T-helper 2 cell treated with Interferon-gamma antibody and Interleukin-4, amounts not matched to agents 5 μg/mL and 100 μg/mL, for 36 hours (primary cell): ENCODE measurements at regions not wholly inside any gene's neighbourhood (a gene's known extent, or its start where the extent isn't known, plus 50 kb on each side); places are given as distances from the start of the nearest gene placed in this dataset.
A peak's percentile ranks its signal among the peaks of the same experiment; 100 is the strongest.

ENCODE experiments used
- DNase-seq: peaks from one replicate; pipeline ENCODE4 v3.0.0; 2021; ENCODE audit warnings: low spot score
- H3K27ac Mint-ChIP-seq: one replicate; pipeline ENCODE4 v1.8.0; 2021; ENCODE audit warnings: mild to moderate bottlenecking, mixed read lengths
- H3K27me3 Mint-ChIP-seq: one replicate; pipeline ENCODE4 v1.8.0; 2021; ENCODE audit warnings: low read depth, mixed read lengths
- H3K36me3 Mint-ChIP-seq: one replicate; pipeline ENCODE4 v1.8.0; 2021; ENCODE audit warnings: low read depth, mixed read lengths
- H3K4me1 Mint-ChIP-seq: one replicate; pipeline ENCODE4 v1.8.0; 2021; ENCODE audit warnings: low read depth, mixed read lengths
- H3K4me3 Mint-ChIP-seq: one replicate; pipeline ENCODE4 v1.8.0; 2022; ENCODE audit warnings: mild to moderate bottlenecking, moderate library complexity, mixed read lengths
- H3K9me3 Mint-ChIP-seq: one replicate; pipeline ENCODE4 v1.8.0; 2021; ENCODE audit warnings: mixed read lengths

DNA sequence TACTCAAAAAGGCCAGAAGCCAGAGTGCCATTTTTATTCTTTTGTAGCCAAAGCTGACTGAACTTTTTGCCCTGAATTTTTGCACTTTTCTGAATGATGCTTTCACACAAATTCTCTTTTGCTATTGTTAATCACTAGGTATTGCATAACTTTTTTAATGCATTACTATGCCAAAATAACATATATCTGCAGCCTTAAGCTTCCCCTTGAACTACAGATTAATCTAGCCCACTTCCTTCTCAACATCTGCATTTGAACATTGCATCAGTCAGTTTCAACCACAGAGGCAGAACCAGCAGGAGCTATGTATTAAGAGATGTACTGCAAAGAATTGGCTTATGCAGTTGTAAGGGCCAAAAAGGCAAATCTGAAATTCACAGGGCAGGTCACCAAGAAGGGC lies 197.6 kb upstream of the GYPA start:
- Mint-ChIP-seq H3K27ac (no peak overlapping the region), H3K27me3 (no peaks in the 10 kb centered on the region), H3K4me3 (no peak overlapping the region), H3K9me3 (no peaks in the 10 kb centered on the region), H3K36me3 (no peaks in the 10 kb centered on the region), H3K4me1 (peaks cover 10% of the 10 kb centered on the region)
- no peak for DNase-seq

DNA sequence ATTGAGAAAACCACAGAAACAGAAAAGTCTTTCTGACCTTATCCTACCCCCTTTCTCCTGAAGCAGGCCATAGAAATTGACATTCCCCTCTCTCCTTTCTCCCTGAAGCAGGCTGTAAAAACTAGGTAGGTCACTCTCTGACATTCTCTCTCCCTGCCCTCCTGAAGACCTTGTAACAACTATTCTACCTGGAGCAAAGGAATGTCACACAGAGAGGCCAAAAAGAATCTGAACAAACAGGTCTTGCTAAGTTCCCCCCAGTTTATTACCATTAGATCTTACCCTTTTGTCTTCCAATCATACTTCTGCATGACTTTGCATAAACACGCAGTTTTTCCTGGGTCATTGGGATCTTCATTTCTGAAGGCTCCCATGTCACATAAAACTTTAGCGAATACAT lies 198.3 kb upstream of the GYPA start:
- no peaks in the 10 kb centered on the region for H3K36me3 Mint-ChIP-seq
- H3K27me3 Mint-ChIP-seq = no peaks in the 10 kb centered on the region
- no peak overlapping the region for H3K27ac Mint-ChIP-seq
- H3K4me3 Mint-ChIP-seq = no peak overlapping the region
- peaks cover 10% of the 10 kb centered on the region for H3K4me1 Mint-ChIP-seq
- no peaks in the 10 kb centered on the region for H3K9me3 Mint-ChIP-seq
- DNase-seq = no peak

- Mint-ChIP-seq H3K27me3 (no peaks in the 10 kb centered on the region), H3K9me3 (no peaks in the 10 kb centered on the region), H3K36me3 (no peaks in the 10 kb centered on the region), H3K4me3 (no peak overlapping the region), H3K27ac (no peak overlapping the region), H3K4me1 (peaks cover 10% of the 10 kb centered on the region)
- no peak for DNase-seq
Observed at GRCh38 chr4:144340931-144341330, 200.4 kb upstream of the GYPA start.

- no peak for DNase-seq
- peaks cover 7% of the 10 kb centered on the region for H3K4me1 Mint-ChIP-seq
- H3K27me3 Mint-ChIP-seq = no peaks in the 10 kb centered on the region
- no peak overlapping the region for H3K27ac Mint-ChIP-seq
- H3K36me3 Mint-ChIP-seq = no peaks in the 10 kb centered on the region
- no peak overlapping the region for H3K4me3 Mint-ChIP-seq
- no peaks in the 10 kb centered on the region for H3K9me3 Mint-ChIP-seq
Observed at GRCh38 chr4:144342949-144343760, 202.6 kb upstream of the GYPA start.

- Mint-ChIP-seq H3K36me3 (no peaks in the 10 kb centered on the region), H3K4me3 (no peak overlapping the region), H3K27ac (no peak overlapping the region), H3K27me3 (no peaks in the 10 kb centered on the region), H3K9me3 (no peaks in the 10 kb centered on the region), H3K4me1 (no peaks in the 10 kb centered on the region)
- no peak for DNase-seq
Observed at GRCh38 chr4:144347121-144347520, 206.6 kb upstream of the GYPA start.

- no peak for DNase-seq
- no peaks in the 10 kb centered on the region for H3K4me1 Mint-ChIP-seq
- no peaks in the 10 kb centered on the region for H3K9me3 Mint-ChIP-seq
- H3K36me3 Mint-ChIP-seq = no peaks in the 10 kb centered on the region
- no peak overlapping the region for H3K4me3 Mint-ChIP-seq
- peaks cover 10% of the 10 kb centered on the region for H3K27me3 Mint-ChIP-seq
- no peak overlapping the region for H3K27ac Mint-ChIP-seq
Observed at GRCh38 chr4:144350706-144351105, 210.2 kb upstream of the GYPA start.

DNA sequence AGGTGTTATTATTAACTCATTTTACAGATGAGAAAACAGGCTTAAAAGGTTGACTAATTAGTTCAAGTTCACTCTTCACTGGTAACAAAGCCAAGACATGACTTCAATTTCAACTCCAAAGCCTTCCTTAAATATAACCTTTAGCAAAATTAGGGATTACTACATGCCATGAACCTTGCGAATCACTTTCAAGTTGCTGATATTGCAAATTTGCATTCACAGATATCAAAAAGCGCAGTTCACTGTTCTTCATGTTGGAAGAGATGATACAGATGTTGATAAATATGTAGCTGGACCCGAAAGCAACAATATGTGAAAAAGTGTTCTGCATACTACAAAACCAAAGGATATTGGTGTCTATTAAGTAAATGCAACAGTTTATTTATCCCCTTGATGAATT lies 210.8 kb upstream of the GYPA start:
- H3K4me1 Mint-ChIP-seq = no peaks in the 10 kb centered on the region
- H3K36me3 Mint-ChIP-seq = no peaks in the 10 kb centered on the region
- no peak for DNase-seq
- H3K9me3 Mint-ChIP-seq = no peaks in the 10 kb centered on the region
- H3K27me3 Mint-ChIP-seq = peaks cover 16% of the 10 kb centered on the region
- no peak overlapping the region for H3K4me3 Mint-ChIP-seq
- H3K27ac Mint-ChIP-seq = no peak overlapping the region

GRCh38 chr4:144353292-144353691 lies 212.8 kb upstream of the GYPA start:
- Mint-ChIP-seq H3K4me1 (no peaks in the 10 kb centered on the region), H3K27me3 (peaks cover 24% of the 10 kb centered on the region), H3K36me3 (no peaks in the 10 kb centered on the region), H3K4me3 (no peak overlapping the region), H3K9me3 (no peaks in the 10 kb centered on the region), H3K27ac (no peak overlapping the region)
- no peak for DNase-seq

- H3K4me1 Mint-ChIP-seq = peaks cover 2% of the 10 kb centered on the region
- no peak overlapping the region for H3K27ac Mint-ChIP-seq
- H3K27me3 Mint-ChIP-seq = peaks cover 24% of the 10 kb centered on the region
- no peak overlapping the region for H3K4me3 Mint-ChIP-seq
- H3K9me3 Mint-ChIP-seq = no peaks in the 10 kb centered on the region
- peak; percentile 10 for DNase-seq
- no peaks in the 10 kb centered on the region for H3K36me3 Mint-ChIP-seq
Observed at GRCh38 chr4:144355811-144356757, 215.6 kb upstream of the GYPA start.

GRCh38 chr4:144356941-144357381 lies 216.4 kb upstream of the GYPA start:
- Mint-ChIP-seq H3K27me3 (peaks cover 24% of the 10 kb centered on the region), H3K4me1 (peaks cover 2% of the 10 kb centered on the region), H3K36me3 (no peaks in the 10 kb centered on the region), H3K4me3 (no peak overlapping the region), H3K9me3 (no peaks in the 10 kb centered on the region), H3K27ac (no peak overlapping the region)
- no peak for DNase-seq

DNA sequence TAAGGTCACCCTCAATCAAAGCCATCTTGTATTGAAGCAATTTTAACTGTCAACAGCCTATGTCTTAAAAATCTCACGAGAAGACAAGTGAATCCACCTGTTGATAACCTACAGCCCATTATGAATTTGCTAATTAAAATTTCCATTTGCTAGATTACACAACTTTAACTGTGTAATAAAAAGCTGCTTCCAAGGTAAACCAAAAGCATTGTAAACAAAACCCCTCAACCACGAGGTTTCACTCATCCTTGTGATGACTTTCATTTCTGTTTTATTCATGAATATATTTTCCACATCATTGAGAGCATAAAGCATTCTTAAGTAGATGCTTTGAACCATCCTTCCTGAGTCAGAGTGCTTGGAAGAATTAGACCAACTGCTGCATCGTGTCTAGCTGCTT lies 217.5 kb upstream of the GYPA start:
- H3K4me1 Mint-ChIP-seq = peaks cover 2% of the 10 kb centered on the region
- H3K27me3 Mint-ChIP-seq = peaks cover 20% of the 10 kb centered on the region
- H3K9me3 Mint-ChIP-seq = no peaks in the 10 kb centered on the region
- no peaks in the 10 kb centered on the region for H3K36me3 Mint-ChIP-seq
- H3K4me3 Mint-ChIP-seq = no peak overlapping the region
- no peak for DNase-seq
- H3K27ac Mint-ChIP-seq = no peak overlapping the region

DNA sequence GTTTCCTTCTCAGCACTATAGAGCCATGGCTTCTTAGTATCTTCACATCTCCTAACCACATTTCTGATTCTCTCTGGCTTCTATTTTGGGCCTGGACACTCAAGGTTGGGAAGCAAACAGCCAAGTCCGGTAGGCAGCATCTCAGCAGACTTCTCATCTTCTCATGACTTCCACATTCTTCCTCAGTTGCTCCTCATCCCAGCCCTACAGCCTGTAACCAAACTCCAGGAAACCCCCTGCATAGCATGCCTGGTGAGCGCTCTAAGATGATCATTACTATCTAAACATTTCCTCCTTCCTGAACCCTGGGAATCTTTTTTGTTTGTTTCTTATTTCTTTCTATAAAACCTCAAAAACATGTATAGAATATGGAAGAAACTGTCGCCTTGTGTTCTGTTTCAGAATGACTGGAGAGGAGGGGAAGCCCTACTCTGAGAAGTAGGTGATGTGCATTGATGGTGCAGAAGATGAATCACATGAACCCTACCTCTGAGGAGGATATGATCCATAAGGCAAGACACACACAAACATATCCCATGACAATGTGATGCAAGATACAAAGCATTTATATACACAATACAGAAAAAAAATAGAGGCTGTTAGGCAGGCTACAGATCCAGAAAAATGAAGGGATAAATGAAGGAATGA lies 219.8 kb upstream of the GYPA start:
- Mint-ChIP-seq H3K27ac (no peak overlapping the region), H3K9me3 (no peaks in the 10 kb centered on the region), H3K4me3 (no peak overlapping the region), H3K4me1 (peaks cover 2% of the 10 kb centered on the region), H3K36me3 (no peaks in the 10 kb centered on the region), H3K27me3 (peaks cover 14% of the 10 kb centered on the region)
- DNase-seq = no peak

DNA sequence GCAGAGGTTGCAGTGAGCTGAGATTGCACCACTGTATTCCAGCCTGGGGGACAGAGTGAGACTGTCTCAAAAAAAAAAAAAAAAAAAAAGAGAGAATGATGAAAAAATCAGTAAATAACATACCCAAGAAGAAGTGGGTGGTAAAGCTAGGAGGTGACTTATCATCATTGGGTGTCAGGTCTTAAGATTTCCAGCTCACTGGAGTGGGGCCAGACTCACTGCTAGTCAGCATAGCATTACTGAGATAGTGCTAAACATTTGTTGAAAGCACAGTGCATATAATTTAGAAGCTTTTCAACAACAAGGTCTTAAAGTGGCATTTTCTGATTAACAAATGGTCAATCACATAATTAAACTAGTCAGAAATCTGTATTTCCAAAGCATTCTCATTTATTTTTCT lies 221.8 kb upstream of the GYPA start:
- DNase-seq = no peak
- Mint-ChIP-seq H3K27ac (no peak overlapping the region), H3K4me1 (peaks cover 2% of the 10 kb centered on the region), H3K4me3 (no peak overlapping the region), H3K27me3 (peaks cover 4% of the 10 kb centered on the region), H3K36me3 (no peaks in the 10 kb centered on the region), H3K9me3 (no peaks in the 10 kb centered on the region)

- no peak overlapping the region for H3K4me3 Mint-ChIP-seq
- H3K36me3 Mint-ChIP-seq = no peaks in the 10 kb centered on the region
- H3K27ac Mint-ChIP-seq = no peak overlapping the region
- H3K27me3 Mint-ChIP-seq = no peaks in the 10 kb centered on the region
- no peaks in the 10 kb centered on the region for H3K9me3 Mint-ChIP-seq
- H3K4me1 Mint-ChIP-seq = peaks cover 2% of the 10 kb centered on the region
- no peak for DNase-seq
Observed at GRCh38 chr4:144363890-144364289, 223.4 kb upstream of the GYPA start.
